Gastroesophageal sphincter (tissue), 4 donors: ENCODE measurements at regions not wholly inside any gene's neighbourhood (a gene's known extent, or its start where the extent isn't known, plus 50 kb on each side); places are given as distances from the start of the nearest gene placed in this dataset.
"Not testable (repeated sequence)": the region's sequence is repeated elsewhere in the genome, so short reads cannot be mapped to it uniquely, and the experiment has no call there.

ENCODE experiments used
- ATAC-seq: fragments of 150-250 bp; one replicate; pipeline ENCODE4 v1.9.1; 2016; ENCODE audit warnings: mild to moderate bottlenecking, moderate library complexity
- H3K27ac ChIP-seq, 4 donors: fragments of 200-600 bp; sonication (generic) in 3 of 4; 1 replicate in 3 of 4; 2 replicates in 1 of 4; pipeline ENCODE4 v1.5.1; 2016 to 2019
- H3K27me3 ChIP-seq: fragments of 200-600 bp; sonication (generic); one replicate; pipeline ENCODE4 v1.5.1; 2019
- H3K36me3 ChIP-seq, 2 donors: fragments of 200-600 bp; sonication (generic); one replicate each; pipeline ENCODE4 v1.5.1; 2019; ENCODE audit warnings: control low read depth in 1 of 2
- H3K4me1 ChIP-seq, 3 donors: fragments of 200-600 bp; sonication (generic); 1 replicate in 2 of 3; 2 replicates in 1 of 3; pipeline ENCODE4 v1.5.1; 2016 to 2019; ENCODE audit warnings: control low read depth in 2 of 3
- H3K4me3 ChIP-seq, 2 donors: fragments of 200-600 bp; sonication (generic); one replicate each; pipeline ENCODE4 v1.5.1; 2019; ENCODE audit warnings: mild to moderate bottlenecking in 1 of 2, moderate library complexity in 1 of 2
- H3K9me3 ChIP-seq, 3 donors: fragments of 200-600 bp; sonication (generic); one replicate each; pipeline ENCODE4 v1.5.1; 2017 to 2019; ENCODE audit warnings: control low read depth in 2 of 3
- CTCF ChIP-seq, 4 experiments: fragments of 200-600 bp in 2 of 4; fragments of 450-650 bp in 2 of 4; sonication (generic) in 1 of 4; IDR thresholded peaks; one replicate each; pipeline ENCODE4 v1.5.1; 2017 to 2019; ENCODE audit warnings: antibody characterized with exemption in 4 of 4, mild to moderate bottlenecking in 2 of 4, moderate library complexity in 2 of 4
- EP300 ChIP-seq: sonication (generic); formaldehyde crosslinking; IDR thresholded peaks from one replicate; pipeline ENCODE4 v1.6.1; 2017; ENCODE audit warnings: antibody characterized with exemption, mild to moderate bottlenecking
- POLR2A ChIP-seq, 2 donors: fragments of 450-650 bp; IDR thresholded peaks; one replicate each; pipeline ENCODE4 v1.6.1; 2017; ENCODE audit warnings: antibody characterized with exemption in 2 of 2, mild to moderate bottlenecking in 2 of 2, moderate library complexity in 1 of 2
- POLR2AphosphoS5 ChIP-seq: sonication (generic); formaldehyde crosslinking; IDR thresholded peaks from one replicate; pipeline ENCODE4 v1.6.1; 2017; ENCODE audit warnings: antibody characterized with exemption
- WGBS, 2 donors: methylation state at CpG; one replicate each; pipeline ENCODE4 v1.1.5; 2018; ENCODE audit warnings: low coverage in 1 of 2; 5-methylcytosine and 5-hydroxymethylcytosine counted together

DNA sequence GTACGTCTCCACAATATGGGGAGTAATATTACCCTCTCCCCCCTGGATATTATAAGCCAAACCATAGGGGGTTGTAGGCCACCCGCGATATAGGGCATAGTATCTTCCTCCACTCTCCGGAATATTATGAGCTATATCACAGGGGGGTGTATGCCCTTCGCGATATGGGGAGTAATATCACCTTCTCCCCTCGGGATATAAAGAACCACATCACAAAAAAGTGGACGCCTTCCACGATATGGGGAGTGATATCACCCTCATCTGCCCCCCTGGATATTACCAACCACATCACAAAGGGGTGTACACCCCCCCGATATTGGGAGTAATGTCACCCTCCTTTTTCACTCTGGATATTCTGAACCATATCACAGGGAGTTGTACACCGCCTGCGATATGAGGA is 65.5 kb upstream of the CEACAM21 start:
- peaks cover 72% of the 10 kb centered on the region for H3K27me3 ChIP-seq
- no peak for ATAC-seq
- no peak overlapping the region for H3K4me3 ChIP-seq
- no peaks in the 10 kb centered on the region for H3K36me3 ChIP-seq
- 75 to 78% methylated on average over 3 to 4 of the region's 12 CpGs for WGBS, 2 donors
- H3K27ac ChIP-seq, result no peak overlapping the region
- no peaks in the 10 kb centered on the region for H3K4me1 ChIP-seq
- no peaks in the 10 kb centered on the region for H3K9me3 ChIP-seq
- no peak for TF ChIP-seq CTCF (IDR thresholded peaks at IDR 0.05)
- no peak for TF ChIP-seq POLR2A (IDR thresholded peaks at IDR 0.05)
- TF ChIP-seq POLR2AphosphoS5, result no peak
- TF ChIP-seq EP300, result no peak

DNA sequence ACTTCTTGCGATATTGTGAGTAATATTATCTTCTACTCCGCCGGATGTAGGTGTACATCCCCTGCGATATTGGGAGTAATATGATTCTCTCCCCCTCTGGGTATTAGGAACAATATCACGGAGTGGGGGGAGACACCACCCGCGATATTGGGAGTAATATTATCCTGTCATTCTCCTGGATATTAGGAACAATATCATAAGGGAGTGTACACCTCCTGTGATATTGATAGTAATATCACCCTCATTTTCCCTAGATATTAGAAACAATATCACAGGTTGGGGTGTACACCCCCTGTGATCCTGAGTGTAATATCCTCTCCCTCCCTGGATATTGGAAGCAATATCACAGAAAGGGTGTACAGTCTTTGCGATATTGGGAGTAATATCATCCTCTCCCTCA is 64.3 kb upstream of the CEACAM21 start:
- no peak overlapping the region for H3K27ac ChIP-seq
- no peaks in the 10 kb centered on the region for H3K4me1 ChIP-seq
- no peak for TF ChIP-seq POLR2A (IDR thresholded peaks at IDR 0.05)
- no peak for TF ChIP-seq CTCF (IDR thresholded peaks at IDR 0.05)
- TF ChIP-seq POLR2AphosphoS5, result no peak
- no peak for TF ChIP-seq EP300
- no peak for ATAC-seq
- WGBS, 2 donors, result 63 to 96% methylated on average over 4 to 8 of the region's 8 CpGs
- no peaks in the 10 kb centered on the region for H3K9me3 ChIP-seq
- no peak overlapping the region for H3K4me3 ChIP-seq
- no peaks in the 10 kb centered on the region for H3K36me3 ChIP-seq
- peaks cover 77% of the 10 kb centered on the region for H3K27me3 ChIP-seq

DNA sequence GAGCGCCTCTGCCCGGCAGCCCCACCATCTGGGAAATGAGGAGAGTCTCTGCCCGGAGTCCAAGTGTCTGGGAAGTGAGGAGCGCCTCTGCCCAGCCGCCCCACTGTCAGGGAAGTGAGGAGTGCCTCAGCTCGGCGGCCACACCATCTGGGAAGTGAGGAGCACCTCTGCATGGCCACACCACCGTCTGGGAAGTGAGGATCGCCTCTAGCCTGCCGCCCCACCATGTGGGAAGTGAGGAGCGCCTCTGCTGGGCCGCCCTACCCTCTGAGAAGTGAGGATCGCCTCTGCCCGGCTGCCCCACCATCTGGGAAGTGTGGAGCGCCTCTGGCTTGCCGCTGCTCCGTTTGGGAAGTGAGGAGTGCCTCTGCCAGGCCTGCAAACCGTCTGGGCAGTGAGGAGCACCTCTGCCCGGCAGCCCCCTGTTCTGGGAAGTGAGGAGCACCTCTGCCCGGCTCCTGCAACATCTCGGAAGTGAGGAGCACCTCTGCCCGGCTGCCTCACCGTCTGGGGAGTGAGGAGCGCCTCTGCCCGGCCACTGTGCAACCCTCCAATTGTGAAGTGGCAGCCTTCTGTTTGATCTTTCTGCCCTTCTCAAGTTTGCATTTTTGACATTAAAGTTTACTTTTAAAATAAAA is 60.8 kb upstream of the CEACAM21 start:
- no CpG with 5 or more reads among the region's 25 CpGs for WGBS, 2 donors
- Histone ChIP-seq H3K4me1 (no peaks in the 10 kb centered on the region), H3K9me3 (no peaks in the 10 kb centered on the region), H3K36me3 (no peaks in the 10 kb centered on the region), H3K4me3 (no peak overlapping the region), H3K27me3 (peaks cover 90% of the 10 kb centered on the region), H3K27ac (no peak overlapping the region)
- no peak for ATAC-seq
- TF ChIP-seq POLR2A (IDR thresholded peaks at IDR 0.05) (no peak), EP300 (no peak), POLR2AphosphoS5 (no peak), CTCF (IDR thresholded peaks at IDR 0.05) (no peak)

DNA sequence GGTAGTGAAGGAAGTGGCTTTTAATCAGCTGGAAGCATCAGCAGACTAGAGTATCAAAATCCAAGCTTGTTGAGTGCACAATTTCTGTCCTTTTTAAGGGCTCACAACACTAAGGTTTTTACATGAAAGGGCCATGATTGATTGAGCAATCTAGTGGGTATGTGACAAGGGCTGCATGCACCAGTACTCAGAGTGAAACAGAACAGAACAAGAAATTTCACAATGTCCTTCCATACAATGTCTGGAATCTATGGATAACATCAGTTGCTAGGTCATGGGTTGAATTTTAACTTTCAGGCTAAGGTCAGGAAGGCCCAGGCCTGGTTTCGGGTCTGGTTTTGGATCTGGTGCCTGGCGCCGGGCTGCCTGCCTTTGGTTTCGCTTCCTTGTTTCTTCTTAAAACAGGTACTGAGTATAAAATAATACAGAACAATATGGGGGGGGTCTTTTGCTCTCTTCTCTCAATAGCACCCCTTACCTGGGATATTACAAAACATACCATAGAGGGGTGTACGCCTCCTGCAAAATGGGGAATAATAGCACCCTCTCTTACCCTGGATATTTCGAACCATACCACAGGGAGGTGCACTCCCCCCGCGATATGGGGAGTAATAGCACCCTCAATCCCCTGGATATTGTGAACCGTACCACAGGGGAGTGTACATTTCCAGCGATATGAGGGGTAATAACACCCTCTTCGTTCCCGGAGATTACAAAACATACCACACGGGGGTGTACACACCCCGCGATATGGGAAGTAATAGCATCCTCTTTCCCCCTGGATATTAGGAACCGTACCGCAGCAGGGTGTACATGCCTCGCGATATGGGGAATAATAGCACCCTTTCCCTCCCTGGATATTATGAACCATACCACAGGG is 59.4 kb upstream of the CEACAM21 start:
- ATAC-seq, H3K36me3 ChIP-seq, H3K27ac ChIP-seq, H3K9me3 ChIP-seq, H3K4me1 ChIP-seq, H3K4me3 ChIP-seq: not testable (repeated sequence)
- WGBS, 2 donors, result 47 to 60% methylated on average over 15 to 16 of the region's 19 CpGs
- H3K27me3 ChIP-seq, result peaks cover 89% of the 10 kb centered on the region

DNA sequence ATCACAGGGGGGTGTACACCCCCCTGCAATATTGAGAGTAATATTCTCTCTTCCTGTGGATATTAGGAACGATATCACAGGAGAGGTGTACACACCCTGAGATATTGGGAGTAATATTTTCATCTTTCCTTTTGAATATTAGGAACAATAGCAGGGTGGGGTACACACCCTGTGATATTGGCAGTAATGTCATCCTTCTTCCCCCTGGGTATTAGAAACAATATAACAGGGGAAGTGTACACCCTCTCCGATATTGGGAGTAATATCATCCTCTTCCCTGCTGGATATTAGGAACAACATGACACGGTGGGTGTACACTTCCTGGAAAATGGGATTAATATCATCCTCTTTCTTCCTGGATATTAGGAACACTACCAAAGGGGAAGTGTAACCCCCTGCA is 57.8 kb upstream of the CEACAM21 start:
- H3K4me3 ChIP-seq, result no peak overlapping the region
- 58 to 75% methylated on average over 1 to 3 of the region's 3 CpGs for WGBS, 2 donors
- no peak overlapping the region for H3K27ac ChIP-seq
- H3K9me3 ChIP-seq, result no peaks in the 10 kb centered on the region
- H3K36me3 ChIP-seq, result no peaks in the 10 kb centered on the region
- no peak for ATAC-seq
- no peak for TF ChIP-seq EP300
- TF ChIP-seq POLR2AphosphoS5, result no peak
- no peak for TF ChIP-seq CTCF (IDR thresholded peaks at IDR 0.05)
- no peak for TF ChIP-seq POLR2A (IDR thresholded peaks at IDR 0.05)
- peaks cover 98% of the 10 kb centered on the region for H3K27me3 ChIP-seq
- H3K4me1 ChIP-seq, result peaks cover 0 to 13% (median 0%) of the 10 kb centered on the region in 3 donors

GRCh38 chr19:41521138-41521930 is 54.6 kb upstream of the CEACAM21 start:
- H3K36me3 ChIP-seq, ATAC-seq, H3K9me3 ChIP-seq: not testable (repeated sequence)
- H3K27ac ChIP-seq, result peak overlapping the region in 3 of 4 donors; percentile 63 to 73 (median 64)
- peaks cover 0 to 13% (median 0%) of the 10 kb centered on the region in 3 donors for H3K4me1 ChIP-seq
- H3K4me3 ChIP-seq, result peak overlapping the region in 1 of 2 donors; percentile 45
- 43 to 47% methylated on average over 17 to 18 of the region's 18 CpGs for WGBS, 2 donors
- peaks cover 97% of the 10 kb centered on the region for H3K27me3 ChIP-seq
